ENCODE measurements at regions not wholly inside any gene's neighbourhood (a gene's known extent, or its start where the extent isn't known, plus 50 kb on each side); places are given as distances from the start of the nearest gene placed in this dataset.

- ATAC-seq (no peak), DNase-seq (ENCODE audit: missing footprints) (no peak)
- intact Hi-C loops (cut with DNase I) = no loop called here
Observed at GRCh38 chr15:97126553-97127233, 796.2 kb downstream of the NR2F2 start.

GRCh38 chr15:97129674-97130073 is 799.2 kb downstream of the NR2F2 start:
- no peak for DNase-seq (ENCODE audit: missing footprints)
- intact Hi-C loops (cut with DNase I) = no loop called here
- no peak for ATAC-seq

GRCh38 chr15:97140216-97140615 is 809.7 kb downstream of the NR2F2 start:
- no peak for ATAC-seq
- intact Hi-C loops (cut with DNase I) = no loop called here
- no peak for DNase-seq (ENCODE audit: missing footprints)

GRCh38 chr15:97141360-97141759 is 810.9 kb downstream of the NR2F2 start:
- DNase-seq (ENCODE audit: missing footprints) = no peak
- ATAC-seq = no peak
- intact Hi-C loops (cut with DNase I) = no loop called here

- ATAC-seq (no peak), DNase-seq (ENCODE audit: missing footprints) (no peak)
- intact Hi-C loops (cut with DNase I) = no loop called here
Observed at GRCh38 chr15:97141871-97142270, 811.4 kb downstream of the NR2F2 start.

GRCh38 chr15:97143592-97144376 is 813.3 kb downstream of the NR2F2 start:
- DNase-seq (ENCODE audit: missing footprints) (no peak), ATAC-seq (no peak)
- intact Hi-C loops (cut with DNase I) = no loop called here

- intact Hi-C loops (cut with DNase I) = no loop called here
- ATAC-seq (no peak), DNase-seq (ENCODE audit: missing footprints) (no peak)
Observed at GRCh38 chr15:97144377-97144711, 813.8 kb downstream of the NR2F2 start.

- DNase-seq (ENCODE audit: missing footprints) (peak; percentile 25), ATAC-seq (no peak)
- intact Hi-C loops (cut with DNase I) = no loop called here
Observed at GRCh38 chr15:97146929-97147870, 813.3 kb upstream of the ARRDC4 start.

GRCh38 chr15:97153356-97153965 is 807.0 kb upstream of the ARRDC4 start:
- ATAC-seq = no peak
- intact Hi-C loops (cut with DNase I) = no loop called here

GRCh38 chr15:97156739-97157265 is 803.7 kb upstream of the ARRDC4 start:
- DNase-seq (ENCODE audit: missing footprints) = no peak
- no peak for ATAC-seq
- intact Hi-C loops (cut with DNase I) = no loop called here

More at GRCh38 chr15:97153356-97153965, 807.0 kb upstream of the ARRDC4 start:
- DNase-seq (ENCODE audit: missing footprints) = no peak

GRCh38 chr15:97162805-97163495 is 797.6 kb upstream of the ARRDC4 start:
- DNase-seq (ENCODE audit: missing footprints) = no peak
- intact Hi-C loops (cut with DNase I) = no loop called here

GRCh38 chr15:97165205-97165604 is 795.3 kb upstream of the ARRDC4 start:
- no peak for DNase-seq (ENCODE audit: missing footprints)
- no peak for ATAC-seq
- intact Hi-C loops (cut with DNase I) = no loop called here

More at GRCh38 chr15:97162805-97163495, 797.6 kb upstream of the ARRDC4 start:
- ATAC-seq = no peak

GRCh38 chr15:97168704-97169475 is 791.6 kb upstream of the ARRDC4 start:
- peak; percentile 16 for DNase-seq (ENCODE audit: missing footprints)
- no peak for ATAC-seq
- intact Hi-C loops (cut with DNase I) = no loop called here

- peak; percentile 39 for DNase-seq (ENCODE audit: missing footprints)
- ATAC-seq = no peak
- intact Hi-C loops (cut with DNase I) = no loop called here
Observed at GRCh38 chr15:97171556-97171955, 788.9 kb upstream of the ARRDC4 start.

- ATAC-seq (no peak), DNase-seq (ENCODE audit: missing footprints) (no peak)
- intact Hi-C loops (cut with DNase I) = no loop called here
Observed at GRCh38 chr15:97174886-97175540, 785.5 kb upstream of the ARRDC4 start.

GRCh38 chr15:97177151-97177577 is 783.3 kb upstream of the ARRDC4 start:
- intact Hi-C loops (cut with DNase I) = no loop called here
- DNase-seq (ENCODE audit: missing footprints) = no peak
- no peak for ATAC-seq

GRCh38 chr15:97182581-97182980 is 777.9 kb upstream of the ARRDC4 start:
- ATAC-seq = no peak
- no peak for DNase-seq (ENCODE audit: missing footprints)
- intact Hi-C loops (cut with DNase I) = no loop called here
